Peyer's patch (tissue), 4 donors: ENCODE measurements at regions not wholly inside any gene's neighbourhood (a gene's known extent, or its start where the extent isn't known, plus 50 kb on each side); places are given as distances from the start of the nearest gene placed in this dataset.

ENCODE experiments used
- CTCF ChIP-seq, 6 experiments: fragments of 450-650 bp in 4 of 6; fragments of 200-600 bp in 2 of 6; sonication (generic) in 1 of 6; IDR thresholded peaks; one replicate each; pipeline ENCODE4 v1.5.1; 2017 to 2019; ENCODE audit warnings: antibody characterized with exemption in 6 of 6, mild to moderate bottlenecking in 3 of 6, moderate library complexity in 1 of 6
- POLR2A ChIP-seq, 2 donors: fragments of 450-650 bp; IDR thresholded peaks; one replicate each; pipeline ENCODE4 v1.5.1; 2017; ENCODE audit warnings: antibody characterized with exemption in 2 of 2, mild to moderate bottlenecking in 2 of 2, moderate library complexity in 2 of 2

GRCh38 chr12:58074259-58074658 is 132.9 kb downstream of the ATP23 start:
- TF ChIP-seq POLR2A (IDR thresholded peaks at IDR 0.05) (no peak), CTCF (IDR thresholded peaks at IDR 0.05) (no peak)
